GM12864 (cell line): ENCODE measurements at regions not wholly inside any gene's neighbourhood (a gene's known extent, or its start where the extent isn't known, plus 50 kb on each side); places are given as distances from the start of the nearest gene placed in this dataset.

Source experiments
- DNase-seq: peaks from one replicate; pipeline ENCODE4 v3.0.0-alpha.2; 2011; ENCODE audit warnings: low read depth
- H3K4me3 ChIP-seq: 2 replicates; pipeline ENCODE4 v1.5.1; 2011; ENCODE audit warnings: mild to moderate bottlenecking, low read depth, low read length, control low read depth
- CTCF ChIP-seq: IDR thresholded peaks from 2 replicates; pipeline ENCODE4 v1.5.1; 2011; ENCODE audit warnings: low read depth, mild to moderate bottlenecking, moderate library complexity, low read length, control low read depth, inconsistent platforms; ENCODE audit errors: missing control alignments

- H3K4me3 ChIP-seq, result no peak overlapping the region
- TF ChIP-seq CTCF, result no peak
- no peak for DNase-seq
Observed at GRCh38 chr7:85954961-85955360, 688.7 kb upstream of the GRM3 start.

DNA sequence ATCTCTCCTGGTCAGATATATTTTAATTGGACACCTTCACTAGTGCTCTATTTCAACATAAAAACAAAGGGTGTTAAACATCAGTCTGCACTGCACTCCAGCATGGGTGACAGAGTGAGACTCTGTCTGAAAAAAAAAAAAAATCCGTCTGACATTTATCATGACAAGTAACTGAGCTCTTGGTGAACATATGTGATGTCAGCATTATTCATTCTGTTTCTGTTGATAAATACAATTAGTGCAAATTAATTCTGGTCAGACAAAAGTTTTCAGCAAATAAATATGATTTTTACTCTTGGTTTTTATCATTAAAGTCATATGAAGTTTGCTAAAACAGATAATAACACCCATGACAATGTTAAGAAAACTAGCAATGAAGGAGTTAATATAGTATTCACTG is 692.8 kb upstream of the GRM3 start:
- TF ChIP-seq CTCF, result no peak
- DNase-seq, result no peak

GRCh38 chr7:85950418-85950817 is 693.3 kb upstream of the GRM3 start:
- DNase-seq, result no peak
- no peak overlapping the region for H3K4me3 ChIP-seq
- TF ChIP-seq CTCF, result no peak

More for the DNA sequence above, 692.8 kb upstream of the GRM3 start:
- no peak overlapping the region for H3K4me3 ChIP-seq

- no peak for DNase-seq
- TF ChIP-seq CTCF, result no peak
- no peak overlapping the region for H3K4me3 ChIP-seq
Observed at GRCh38 chr7:85947767-85948166, 695.9 kb upstream of the GRM3 start.

DNA sequence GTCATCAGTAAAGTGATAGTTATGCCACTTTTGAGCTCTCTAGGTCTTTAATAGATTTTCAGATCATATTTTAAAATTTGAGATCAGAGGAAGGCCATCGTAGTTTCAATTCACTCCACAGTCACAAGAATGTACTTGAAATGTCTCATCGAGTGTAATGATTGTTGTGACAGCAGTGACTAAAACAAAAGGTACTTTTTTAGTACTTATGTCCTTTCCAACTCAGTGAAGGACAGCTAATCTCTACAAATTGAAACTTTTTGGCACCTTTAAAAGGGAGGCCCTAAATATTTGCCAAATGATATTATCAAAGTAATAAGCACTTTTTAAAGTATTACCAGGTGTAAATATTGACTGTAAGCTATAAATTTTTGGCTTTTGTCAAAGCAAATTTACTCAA is 702.9 kb upstream of the GRM3 start:
- no peak for TF ChIP-seq CTCF
- no peak for DNase-seq
- no peak overlapping the region for H3K4me3 ChIP-seq

- DNase-seq, result no peak
- no peak for TF ChIP-seq CTCF
- no peak overlapping the region for H3K4me3 ChIP-seq
Observed at GRCh38 chr7:85931919-85932318, 711.8 kb upstream of the GRM3 start.

- TF ChIP-seq CTCF, result no peak
- H3K4me3 ChIP-seq, result no peak overlapping the region
Observed at GRCh38 chr7:85928500-85928899, 715.2 kb upstream of the GRM3 start.

More at GRCh38 chr7:85928500-85928899, 715.2 kb upstream of the GRM3 start:
- DNase-seq, result no peak
